ENCODE measurements at regions not wholly inside any gene's neighbourhood (a gene's known extent, or its start where the extent isn't known, plus 50 kb on each side); places are given as distances from the start of the nearest gene placed in this dataset.

- no peaks in the 10 kb centered on the region for H3K9me3 ChIP-seq
- DNase-seq (no peak), ATAC-seq (no peak)
- H3K27ac ChIP-seq = no peak overlapping the region
- no peaks in the 10 kb centered on the region for H3K36me3 ChIP-seq
- no peak for TF ChIP-seq CTCF (IDR thresholded peaks at IDR 0.05 in 4 of 5, conservative IDR thresholded peaks at IDR 0.05 in 1 of 5)
- TF ChIP-seq POLR2A (IDR thresholded peaks at IDR 0.05) = no peak
- H3K4me3 ChIP-seq = no peak overlapping the region
- no peaks in the 10 kb centered on the region for H3K27me3 ChIP-seq
- intact Hi-C loops (cut with DNase I; ENCODE audit: low total_unique reads) (no loop called here), in situ Hi-C loops (cut with MboI; ENCODE audit: low sequenced_read_pairs in 4 of 4) (no loop called here)
- H3K4me1 ChIP-seq = no peaks in the 10 kb centered on the region
Measured at GRCh38 chr9:22898591-22898990, 452.0 kb downstream of the DMRTA1 start.

- intact Hi-C loops (cut with DNase I; ENCODE audit: low total_unique reads) (no loop called here), in situ Hi-C loops (cut with MboI; ENCODE audit: low sequenced_read_pairs in 4 of 4) (no loop called here)
- H3K36me3 ChIP-seq = no peaks in the 10 kb centered on the region
- no peak for TF ChIP-seq POLR2A (IDR thresholded peaks at IDR 0.05)
- no peak for TF ChIP-seq CTCF (IDR thresholded peaks at IDR 0.05 in 4 of 5, conservative IDR thresholded peaks at IDR 0.05 in 1 of 5)
- H3K9me3 ChIP-seq = no peaks in the 10 kb centered on the region
- H3K4me1 ChIP-seq = no peaks in the 10 kb centered on the region
- H3K4me3 ChIP-seq = no peak overlapping the region
- H3K27me3 ChIP-seq = no peaks in the 10 kb centered on the region
- DNase-seq = no peak
- H3K27ac ChIP-seq = no peak overlapping the region
- ATAC-seq = no peak
Measured at GRCh38 chr9:22911632-22912031, 465.0 kb downstream of the DMRTA1 start.

- DNase-seq (no peak), ATAC-seq (no peak)
- H3K4me3 ChIP-seq = no peak overlapping the region
- H3K4me1 ChIP-seq = no peaks in the 10 kb centered on the region
- intact Hi-C loops (cut with DNase I; ENCODE audit: low total_unique reads) = no loop called here
- TF ChIP-seq CTCF (IDR thresholded peaks at IDR 0.05 in 4 of 5, conservative IDR thresholded peaks at IDR 0.05 in 1 of 5) (no peak), POLR2A (IDR thresholded peaks at IDR 0.05) (no peak)
- H3K27me3 ChIP-seq = no peaks in the 10 kb centered on the region
- in situ Hi-C loops (cut with MboI; ENCODE audit: low sequenced_read_pairs in 4 of 4) = no loop called here
- no peak overlapping the region for H3K27ac ChIP-seq
- H3K36me3 ChIP-seq = no peaks in the 10 kb centered on the region
- H3K9me3 ChIP-seq = no peaks in the 10 kb centered on the region
Measured at GRCh38 chr9:22913026-22913425, 466.4 kb downstream of the DMRTA1 start.

- H3K4me3 ChIP-seq = no peak overlapping the region
- no peak overlapping the region for H3K27ac ChIP-seq
- ATAC-seq = no peak
- H3K27me3 ChIP-seq = no peaks in the 10 kb centered on the region
- in situ Hi-C loops (cut with MboI; ENCODE audit: low sequenced_read_pairs in 4 of 4) = no loop called here
- H3K36me3 ChIP-seq = no peaks in the 10 kb centered on the region
- H3K4me1 ChIP-seq = no peaks in the 10 kb centered on the region
- intact Hi-C loops (cut with DNase I; ENCODE audit: low total_unique reads) = no loop called here
- DNase-seq = no peak
- no peak for TF ChIP-seq POLR2A (IDR thresholded peaks at IDR 0.05)
- TF ChIP-seq CTCF (IDR thresholded peaks at IDR 0.05 in 4 of 5, conservative IDR thresholded peaks at IDR 0.05 in 1 of 5) = no peak
- H3K9me3 ChIP-seq = no peaks in the 10 kb centered on the region
Measured at GRCh38 chr9:22913518-22913917, 466.9 kb downstream of the DMRTA1 start.

GRCh38 chr9:22916148-22916547 lies 469.5 kb downstream of the DMRTA1 start:
- intact Hi-C loops (cut with DNase I; ENCODE audit: low total_unique reads) = no loop called here
- Histone ChIP-seq H3K4me1 (no peaks in the 10 kb centered on the region), H3K27ac (no peak overlapping the region), H3K4me3 (no peak overlapping the region), H3K36me3 (no peaks in the 10 kb centered on the region), H3K27me3 (no peaks in the 10 kb centered on the region), H3K9me3 (no peaks in the 10 kb centered on the region)
- DNase-seq = no peak
- ATAC-seq = no peak
- in situ Hi-C loops (cut with MboI; ENCODE audit: low sequenced_read_pairs in 4 of 4) = no loop called here
- TF ChIP-seq CTCF (IDR thresholded peaks at IDR 0.05 in 4 of 5, conservative IDR thresholded peaks at IDR 0.05 in 1 of 5) (no peak), POLR2A (IDR thresholded peaks at IDR 0.05) (no peak)

All from gastrocnemius medialis (tissue), 4 donors.